Heart left ventricle (tissue), 16 donors: ENCODE measurements at regions not wholly inside any gene's neighbourhood (a gene's known extent, or its start where the extent isn't known, plus 50 kb on each side); places are given as distances from the start of the nearest gene placed in this dataset.

Source experiments
- ATAC-seq, 4 donors: fragments of 200-7000 bp; cut with Tn5 transposase; one replicate each; pipeline ENCODE4 v1.9.1; 2020 to 2022; ENCODE audit warnings: moderate library complexity in 4 of 4, mild to moderate bottlenecking in 3 of 4, moderate number of reproducible peaks in 1 of 4
- DNase-seq, 5 donors: peaks; one replicate each; pipeline ENCODE4 v3.0.0-alpha.2; 2020
- H3K27ac ChIP-seq, 12 donors: fragments of 200-600 bp; sonication (generic) in 4 of 12; one replicate each; pipeline versions ENCODE4 v1.5.0 to v1.8.0; 2016 to 2022; ENCODE audit warnings: mild to moderate bottlenecking in 2 of 12
- H3K27me3 ChIP-seq, 9 donors: fragments of 200-600 bp; sonication (generic) in 2 of 9; one replicate each; pipeline versions ENCODE4 v1.5.1 to v1.8.0; 2016 to 2022; ENCODE audit warnings: mild to moderate bottlenecking in 3 of 9
- H3K36me3 ChIP-seq, 9 donors: fragments of 200-600 bp; sonication (generic) in 2 of 9; one replicate each; pipeline versions ENCODE4 v1.5.0 to v1.8.0; 2018 to 2022; ENCODE audit warnings: mild to moderate bottlenecking in 2 of 9
- H3K4me1 ChIP-seq, 12 donors: fragments of 200-600 bp; sonication (generic) in 4 of 12; one replicate each; pipeline versions ENCODE4 v1.5.0 to v1.8.0; 2016 to 2022; ENCODE audit warnings: mild to moderate bottlenecking in 3 of 12
- H3K4me3 ChIP-seq, 12 donors: fragments of 200-600 bp; sonication (generic) in 4 of 12; one replicate each; pipeline versions ENCODE4 v1.5.0 to v1.8.0; 2017 to 2022; ENCODE audit warnings: mild to moderate bottlenecking in 9 of 12, moderate library complexity in 4 of 12
- H3K9me3 ChIP-seq, 12 donors: fragments of 200-600 bp; sonication (generic) in 4 of 12; one replicate each; pipeline versions ENCODE4 v1.5.0 to v1.8.0; 2016 to 2022; ENCODE audit warnings: mild to moderate bottlenecking in 1 of 12
- CTCF ChIP-seq, 12 donors: fragments of 200-600 bp; sonication (generic) in 4 of 12; IDR thresholded peaks; one replicate each; pipeline versions ENCODE4 v1.5.0 to v1.8.0; 2018 to 2022; ENCODE audit warnings: antibody characterized with exemption in 12 of 12, mild to moderate bottlenecking in 5 of 12
- POLR2A ChIP-seq, 2 donors: fragments of 450-650 bp; IDR thresholded peaks; one replicate each; pipeline ENCODE4 v1.6.1; 2017; ENCODE audit warnings: antibody characterized with exemption in 2 of 2, mild to moderate bottlenecking in 2 of 2, moderate library complexity in 2 of 2
- WGBS, 4 donors: extraction: QIAGEN DNeasy Blood & Tissue Kit in 2 of 4; methylation state at CpG; one replicate each; pipeline versions ENCODE4 v1.1.5 to v1.1.7; 2013 to 2018; 5-methylcytosine and 5-hydroxymethylcytosine counted together
- intact Hi-C, 10 donors: fragments of 100-400 bp; cut with DNase I; formaldehyde crosslinking; loops; one replicate each; pipeline versions ENCODE4 v1.11.1 to v1.14.2; 2022
- donor health status: ischemic (EF 13 %, LVEDD 7.1; RV severe dilation, severe dysfunction).
- donor health status: healthy with polysubstance abuse.
- donor health status: DM: no; HTN: yes; CAD: no.
- donor health status: DM: no; HTN: no; CAD: no.
- donor health status: ischemic (EF 25% LVEDD 6.9; RV normal size, moderate dysfunction).
- donor health status: ischemic (EF 25% LVEDD 5.7; RV mildly dilated, moderate dysfunction).
- donor health status: healthy.
- donor health status: DM: yes; HTN: yes; CAD: no.
- donor health status: ischemic (EF 35%, LVEDD 5.7; RV mildly dilated, moderate dysfunction).
- donor health status: nonischemic (EF 11% LVEDD 7.7; RV severe dilation, severe dysfunction).
- donor health status: DM: yes; HTN: yes; CAD: no.
- donor health status: PGD.
- donor health status: ischemic (EF 29% LVEDD 5.4; RV normal size, mild dysfunction).
- donor health status: nonischemic (EF 23%, LVEDD 6.1; RV moderate dilation, normal function).

- no peaks in the 10 kb centered on the region for H3K36me3 ChIP-seq
- DNase-seq = peak; percentile 63 to 87 (median 66)
- H3K9me3 ChIP-seq = no peaks in the 10 kb centered on the region
- intact Hi-C loops = no loop called here
- 41 to 65% (median 50%) methylated on average over 10 of the region's 10 CpGs for WGBS, 4 donors
- no peak overlapping the region for H3K4me3 ChIP-seq
- H3K4me1 ChIP-seq = peaks cover 0 to 29% (median 0%) of the 10 kb centered on the region in 12 donors
- TF ChIP-seq POLR2A (IDR thresholded peaks at IDR 0.05) (no peak), CTCF (IDR thresholded peaks at IDR 0.05) (no peak)
- H3K27me3 ChIP-seq = peaks cover 0 to 2% (median 0%) of the 10 kb centered on the region in 9 donors
- peak overlapping the region in 11 of 12 donors; percentile 27 to 95 (median 78) for H3K27ac ChIP-seq
- peak; percentile 85 to 94 (median 91) for ATAC-seq
These were observed 509.5 kb downstream of the CCSER2 start for GRCh38 chr10:84837877-84838276.

GRCh38 chr10:84838851-84839250 is 510.5 kb downstream of the CCSER2 start:
- WGBS, 4 donors = 89 to 91% (median 90%) methylated on average over 6 of the region's 6 CpGs
- DNase-seq (no peak), ATAC-seq (no peak)
- no peaks in the 10 kb centered on the region for H3K36me3 ChIP-seq
- peaks cover 0 to 2% (median 0%) of the 10 kb centered on the region in 9 donors for H3K27me3 ChIP-seq
- no peak overlapping the region for H3K4me3 ChIP-seq
- peaks cover 0 to 29% (median 0%) of the 10 kb centered on the region in 12 donors for H3K4me1 ChIP-seq
- TF ChIP-seq CTCF (IDR thresholded peaks at IDR 0.05) (no peak), POLR2A (IDR thresholded peaks at IDR 0.05) (no peak)
- H3K27ac ChIP-seq = peak overlapping the region in 2 of 12 donors; percentile 75 to 84
- no peaks in the 10 kb centered on the region for H3K9me3 ChIP-seq
- intact Hi-C loops = no loop called here

- no peak overlapping the region for H3K27ac ChIP-seq
- ATAC-seq (peak in 3 of 4 donors; percentile 41 to 65 (median 59)), DNase-seq (peak in 1 of 5 donors; percentile 16)
- no peaks in the 10 kb centered on the region for H3K9me3 ChIP-seq
- H3K36me3 ChIP-seq = no peaks in the 10 kb centered on the region
- TF ChIP-seq CTCF (IDR thresholded peaks at IDR 0.05) (peak in 2 of 12 donors; percentile 11 to 17), POLR2A (IDR thresholded peaks at IDR 0.05) (no peak)
- no peak overlapping the region for H3K4me3 ChIP-seq
- H3K27me3 ChIP-seq = no peaks in the 10 kb centered on the region
- H3K4me1 ChIP-seq = peaks cover 0 to 20% (median 0%) of the 10 kb centered on the region in 12 donors
- intact Hi-C loops = loop anchor here in 1 of 10 donors (2.0 kb wide), 1 partner anchor 60 kb away; no protein-coding TSS in a partner anchor
These were observed 514.2 kb downstream of the CCSER2 start for GRCh38 chr10:84842593-84842992.

GRCh38 chr10:84844461-84844860 is 516.1 kb downstream of the CCSER2 start:
- Histone ChIP-seq H3K27ac (no peak overlapping the region), H3K4me3 (no peak overlapping the region), H3K9me3 (no peaks in the 10 kb centered on the region), H3K36me3 (no peaks in the 10 kb centered on the region), H3K27me3 (no peaks in the 10 kb centered on the region), H3K4me1 (peaks cover 0 to 13% (median 0%) of the 10 kb centered on the region in 12 donors)
- intact Hi-C loops = no loop called here
- ATAC-seq (no peak), DNase-seq (no peak)
- TF ChIP-seq CTCF (IDR thresholded peaks at IDR 0.05) (no peak), POLR2A (IDR thresholded peaks at IDR 0.05) (no peak)
- WGBS, 4 donors = 14 to 25% (median 20%) methylated on average over 2 of the region's 2 CpGs
